Activated CD4-positive, CD25-positive, alpha-beta regulatory T cell treated with anti-CD3 and anti-CD28 coated beads, Interleukin-2, amount 50 U/mL, for 24 hours (primary cell): ENCODE measurements at regions not wholly inside any gene's neighbourhood (a gene's known extent, or its start where the extent isn't known, plus 50 kb on each side); places are given as distances from the start of the nearest gene placed in this dataset.

Experiments used
- ATAC-seq, 2 donors: fragments of 150-1000 bp; cut with Tn5 transposase; one replicate each; pipeline ENCODE4 v1.10.0; 2021; ENCODE audit warnings: mild to moderate bottlenecking in 1 of 2, moderate library complexity in 1 of 2

DNA sequence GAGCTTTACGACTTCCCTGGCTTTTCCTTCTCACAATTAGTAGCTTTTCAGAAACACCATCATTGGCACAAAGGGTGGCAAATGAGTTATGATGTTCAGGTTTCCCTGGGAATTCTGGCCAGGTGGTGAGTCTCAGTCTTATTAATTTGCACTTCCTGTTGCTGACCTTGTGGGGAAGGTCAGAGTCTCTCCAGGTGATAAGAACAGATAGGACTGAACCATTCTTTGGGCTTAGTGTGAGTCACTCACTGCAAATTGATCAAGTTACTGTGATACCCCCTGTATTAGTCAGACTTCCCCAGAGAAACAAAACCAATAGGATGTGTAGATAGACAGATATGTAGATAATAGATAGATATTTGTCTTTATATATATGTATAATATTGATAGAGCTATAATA is 53.8 kb upstream of the RANBP3L start:
- ATAC-seq = no peak

DNA sequence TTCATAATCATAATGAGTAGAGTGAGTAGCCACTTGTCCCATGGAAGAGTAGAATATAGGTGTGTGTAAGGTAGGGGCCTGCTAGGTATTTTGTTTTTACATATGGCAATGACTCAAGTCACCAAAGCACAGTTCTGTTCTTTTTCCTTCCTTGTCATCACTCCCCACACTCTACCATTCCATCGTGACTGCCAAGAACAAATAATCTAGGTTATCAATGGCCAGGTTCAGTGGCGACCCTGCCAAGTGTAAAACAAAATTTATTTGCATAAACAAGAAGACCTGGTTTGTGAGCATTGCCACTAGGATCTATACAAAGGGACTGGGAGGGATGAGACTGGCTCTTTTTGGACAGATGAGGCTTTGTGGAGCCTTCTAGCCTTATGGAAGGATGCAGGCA is 55.2 kb upstream of the RANBP3L start:
- no peak for ATAC-seq

DNA sequence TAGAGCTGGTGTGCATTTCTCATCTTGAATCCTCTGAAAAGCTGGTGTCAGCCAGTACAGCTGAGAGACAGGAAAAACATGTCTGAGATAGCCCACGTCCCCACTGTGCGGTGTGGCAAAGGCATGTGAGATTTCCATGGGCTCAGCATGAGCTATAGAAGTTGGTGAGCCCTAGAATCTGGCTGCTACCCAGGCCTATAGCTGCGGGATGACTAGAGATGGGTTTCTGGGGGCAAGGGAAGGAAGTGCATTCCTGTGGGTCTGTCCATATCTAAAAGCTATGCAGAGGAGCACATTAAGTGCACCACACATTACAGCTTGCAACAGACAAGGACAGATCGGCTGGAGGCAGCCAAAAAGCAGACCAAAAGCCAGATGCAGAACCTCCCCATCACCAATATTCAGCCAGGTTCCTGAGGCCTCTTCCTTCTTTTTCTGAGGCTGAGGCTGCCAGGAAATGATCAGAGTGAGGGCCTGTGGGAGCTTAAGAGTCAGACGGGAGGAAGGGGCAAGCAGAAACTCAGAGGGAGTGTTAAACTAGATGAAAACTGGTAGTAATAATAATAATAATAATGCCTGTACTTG is 55.8 kb upstream of the RANBP3L start:
- ATAC-seq = no peak

DNA sequence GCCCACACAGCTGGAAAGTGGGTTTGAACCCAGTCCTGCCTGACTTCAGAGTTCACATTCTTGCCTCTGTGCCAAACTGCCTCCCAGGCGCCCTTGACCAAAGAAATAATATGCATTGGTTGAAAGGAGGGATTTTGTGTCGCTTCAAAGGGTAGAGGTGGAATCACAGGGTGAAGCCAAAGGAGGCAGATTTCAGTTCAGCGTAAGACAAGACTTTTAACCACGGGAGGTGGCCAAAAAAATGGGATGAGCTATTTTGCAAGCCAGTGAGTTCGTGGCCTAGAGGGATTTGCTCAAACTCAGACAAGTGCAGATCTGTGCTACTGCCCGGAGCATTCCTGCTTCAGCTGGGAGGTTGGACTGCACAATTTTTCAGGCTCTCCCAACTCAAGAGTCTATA is 57.6 kb upstream of the RANBP3L start:
- no peak for ATAC-seq

DNA sequence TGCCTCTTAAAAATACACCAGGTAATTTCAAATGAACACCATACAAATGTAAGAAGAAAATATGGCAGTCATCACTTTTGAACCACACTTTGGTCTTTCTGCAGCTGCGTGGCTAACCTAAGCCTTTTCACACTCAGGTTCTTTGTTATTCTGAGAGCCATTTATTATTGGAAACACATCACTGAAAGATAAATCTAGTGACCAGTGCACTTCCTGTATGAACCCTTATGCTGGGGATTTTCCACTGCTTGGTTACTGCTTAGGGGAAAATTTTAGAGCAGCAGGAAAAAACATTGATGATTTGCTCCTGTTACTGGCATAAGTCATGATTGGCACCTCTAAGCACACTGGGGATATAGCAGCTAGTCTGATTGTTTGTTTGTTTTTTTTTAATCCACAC is 58.6 kb upstream of the RANBP3L start:
- no peak for ATAC-seq

DNA sequence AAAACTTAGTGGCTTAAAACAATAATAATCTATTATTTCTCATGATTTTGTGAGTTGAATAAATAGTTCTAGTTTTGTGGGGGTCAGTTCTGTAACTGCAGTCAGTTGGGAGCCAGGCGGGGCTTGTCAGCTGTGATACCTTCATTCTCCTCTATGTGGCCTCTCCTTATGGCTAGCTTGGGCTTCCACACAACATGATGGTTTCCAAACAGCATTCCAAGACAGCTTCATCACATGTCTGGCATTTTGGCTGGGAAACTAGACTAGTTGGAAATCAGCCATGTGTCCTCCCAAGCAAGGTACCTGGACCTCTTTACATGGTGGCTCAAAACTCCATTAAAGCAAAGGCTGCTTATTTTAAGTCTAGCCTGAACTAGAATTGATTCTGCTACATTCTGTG is 61.4 kb upstream of the RANBP3L start:
- ATAC-seq = no peak

DNA sequence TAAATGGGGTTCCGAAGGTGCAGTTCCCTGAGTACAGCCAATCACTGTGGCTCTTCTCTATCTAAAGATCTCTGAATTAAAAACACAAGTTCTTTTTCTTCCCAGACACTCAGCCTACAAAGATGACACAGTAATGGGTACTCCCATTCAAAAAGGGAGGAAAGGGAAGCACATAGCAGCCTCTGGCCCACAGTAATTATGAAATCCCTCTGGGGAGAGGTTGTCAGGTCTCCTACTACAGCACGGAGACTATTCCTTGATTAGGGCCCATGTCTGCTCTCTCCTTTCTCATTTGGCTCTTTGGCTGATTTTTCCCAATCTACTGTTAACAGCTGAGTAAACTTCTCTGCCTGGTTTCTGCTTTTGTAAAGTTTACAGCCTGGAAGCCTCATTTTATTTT is 62.0 kb upstream of the RANBP3L start:
- ATAC-seq = no peak

DNA sequence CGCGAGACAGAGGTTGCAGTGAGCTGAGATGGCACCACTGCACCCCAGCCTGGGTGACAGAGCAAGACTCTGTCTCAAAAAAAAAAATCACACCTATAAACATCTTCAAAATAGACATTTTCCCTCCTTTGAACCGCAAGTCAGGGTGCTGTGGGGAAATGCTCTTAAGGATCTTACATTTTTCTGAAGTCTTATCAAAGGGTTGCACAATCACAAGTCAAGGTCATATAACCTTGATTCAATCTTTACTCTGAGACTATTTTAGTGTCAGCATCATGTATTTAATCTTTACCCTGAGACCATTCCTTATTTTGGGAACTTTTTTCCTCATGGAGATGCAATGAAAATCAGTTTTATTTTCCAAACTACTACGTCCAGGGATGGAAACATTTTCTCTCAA is 62.8 kb upstream of the RANBP3L start:
- no peak for ATAC-seq

DNA sequence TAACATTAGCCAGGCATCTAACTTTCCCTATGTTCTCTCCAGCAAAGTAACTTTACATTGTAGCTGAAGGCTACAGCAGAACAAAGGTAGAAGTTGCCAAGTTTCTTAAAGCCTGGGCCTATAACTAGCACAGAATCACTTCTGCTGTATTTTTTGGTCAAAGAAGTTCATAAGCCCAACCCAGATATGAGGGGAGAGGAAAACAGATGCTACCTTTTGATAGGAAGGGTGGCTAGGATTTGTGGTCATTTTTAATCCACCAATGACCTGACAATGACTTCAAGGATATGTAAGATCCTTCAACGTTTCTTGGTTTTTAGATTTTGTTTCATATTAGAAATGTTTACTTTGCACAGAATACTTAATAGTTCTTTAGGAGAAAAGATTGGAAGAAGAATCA is 64.2 kb upstream of the RANBP3L start:
- no peak for ATAC-seq

DNA sequence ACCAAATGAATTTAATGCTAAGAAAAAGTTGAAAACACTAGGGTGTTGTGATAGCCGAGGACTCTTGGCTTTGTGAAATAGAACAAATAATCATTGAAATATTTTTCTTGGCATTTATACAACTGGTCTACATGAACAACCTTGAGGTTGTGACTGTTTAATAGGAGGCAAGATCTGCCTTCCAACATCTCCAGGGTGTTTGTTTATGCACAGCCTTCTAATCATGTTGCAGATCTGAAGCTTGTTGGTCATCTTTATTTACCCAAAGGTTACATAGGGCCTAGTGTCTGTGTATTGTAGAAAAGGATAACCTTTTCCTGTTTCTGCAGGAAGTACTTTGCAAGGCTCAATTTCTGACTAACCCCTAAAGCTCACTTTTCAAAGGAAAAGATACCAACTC is 65.2 kb upstream of the RANBP3L start:
- ATAC-seq = no peak

DNA sequence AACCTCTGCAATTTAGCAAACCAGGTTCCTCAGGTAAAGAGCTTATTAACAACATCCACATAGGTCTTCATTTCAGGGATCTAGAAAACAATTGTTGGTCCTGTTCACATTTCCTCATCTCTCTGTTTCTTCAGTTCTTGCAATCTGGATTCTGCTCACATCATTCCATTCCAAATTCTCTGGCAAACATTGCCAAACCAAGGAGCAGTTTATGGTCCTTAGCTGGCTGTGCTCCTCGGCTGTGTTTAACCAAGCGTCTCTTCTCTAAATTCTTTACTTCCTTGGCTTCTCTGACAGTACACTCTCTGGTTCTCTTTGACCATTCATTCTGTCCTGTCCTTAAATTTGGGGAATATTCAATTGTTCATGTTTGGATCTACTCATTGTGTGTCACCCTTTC is 65.8 kb upstream of the RANBP3L start:
- ATAC-seq = no peak

DNA sequence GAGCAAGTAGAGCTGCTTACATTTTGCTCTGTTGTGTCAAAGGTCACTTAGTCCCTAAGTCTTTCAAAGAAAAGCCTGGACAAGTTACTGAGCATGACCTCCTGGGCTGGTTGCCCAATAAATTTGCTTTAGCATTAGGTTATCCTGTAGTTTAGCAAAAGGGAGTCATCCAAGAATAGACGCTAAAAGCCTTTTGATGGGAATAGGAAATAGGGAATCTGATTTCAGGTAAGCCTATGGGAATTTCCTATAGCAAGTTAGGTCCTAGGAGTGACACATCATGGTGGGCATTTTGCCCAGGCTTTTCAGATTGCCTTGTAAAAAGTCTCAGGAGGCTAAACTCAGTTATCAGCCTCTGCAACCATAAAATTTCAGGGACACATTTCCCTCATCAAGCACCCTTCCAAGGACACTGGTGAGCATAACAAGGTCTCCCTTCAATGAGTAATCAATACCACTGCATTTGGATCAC is 67.6 kb upstream of the RANBP3L start:
- no peak for ATAC-seq

DNA sequence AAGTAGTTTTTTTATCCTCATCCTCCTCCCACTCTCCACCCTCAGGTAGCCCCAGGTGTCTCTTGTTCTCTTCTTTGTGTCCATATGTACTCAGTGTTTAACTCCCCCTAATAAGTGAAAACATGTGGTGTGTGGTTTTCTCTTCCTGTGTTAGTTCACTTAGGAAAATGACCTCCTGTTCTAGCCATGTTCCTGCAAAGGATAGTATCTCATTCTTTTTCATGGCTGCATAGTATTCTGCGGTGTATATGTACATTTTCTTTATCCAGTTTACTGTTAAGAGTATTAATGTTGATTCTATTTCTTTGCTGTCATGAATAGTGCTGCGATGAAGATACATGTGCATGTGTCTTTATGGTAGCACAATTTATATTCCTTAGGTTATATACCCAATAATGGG is 68.4 kb upstream of the RANBP3L start:
- no peak for ATAC-seq

DNA sequence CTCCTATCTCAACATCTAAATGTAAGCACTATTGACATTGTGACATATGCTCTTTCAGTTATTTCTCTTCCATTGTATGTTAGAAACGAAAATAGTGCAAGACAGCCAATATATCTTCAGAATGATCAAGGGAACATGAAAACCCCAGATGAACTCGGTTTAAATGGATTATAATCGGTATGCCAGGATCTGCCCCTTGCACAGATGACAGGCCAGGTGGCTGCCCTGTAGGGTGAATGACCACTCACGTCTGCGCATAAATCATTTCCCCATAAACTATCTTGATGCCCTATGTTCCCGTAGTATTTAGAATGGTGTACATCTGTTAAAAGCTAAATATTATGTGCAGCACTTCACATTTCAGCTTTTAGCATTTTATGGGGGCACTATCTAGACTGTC is 69.7 kb upstream of the RANBP3L start:
- ATAC-seq = no peak

DNA sequence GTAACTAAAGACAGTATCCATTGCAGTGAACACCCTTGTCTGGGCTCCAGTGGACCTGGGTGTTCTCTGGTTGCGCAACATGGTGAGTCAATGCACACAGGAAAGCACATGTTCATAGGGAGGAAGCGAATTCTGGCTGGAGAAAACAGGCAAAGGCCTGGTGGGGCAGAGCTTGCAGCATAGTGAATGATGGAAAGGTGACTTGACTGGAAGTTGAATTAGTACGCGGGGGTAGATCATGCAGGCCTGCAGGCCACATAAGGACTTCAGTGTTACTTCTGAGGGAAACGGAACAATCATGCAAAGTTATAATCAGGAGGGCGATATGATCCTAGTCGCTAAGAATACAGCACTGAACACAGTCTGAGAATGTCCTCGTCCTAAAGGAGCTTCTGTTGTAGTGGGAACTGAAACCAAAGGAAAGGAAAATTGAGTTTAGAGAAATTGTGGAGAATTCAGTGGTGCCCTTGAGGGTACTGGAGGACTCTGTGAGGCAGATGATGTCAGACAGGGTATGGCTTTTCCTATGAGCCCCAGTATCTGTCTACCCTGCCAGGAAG is 71.9 kb upstream of the RANBP3L start:
- no peak for ATAC-seq

DNA sequence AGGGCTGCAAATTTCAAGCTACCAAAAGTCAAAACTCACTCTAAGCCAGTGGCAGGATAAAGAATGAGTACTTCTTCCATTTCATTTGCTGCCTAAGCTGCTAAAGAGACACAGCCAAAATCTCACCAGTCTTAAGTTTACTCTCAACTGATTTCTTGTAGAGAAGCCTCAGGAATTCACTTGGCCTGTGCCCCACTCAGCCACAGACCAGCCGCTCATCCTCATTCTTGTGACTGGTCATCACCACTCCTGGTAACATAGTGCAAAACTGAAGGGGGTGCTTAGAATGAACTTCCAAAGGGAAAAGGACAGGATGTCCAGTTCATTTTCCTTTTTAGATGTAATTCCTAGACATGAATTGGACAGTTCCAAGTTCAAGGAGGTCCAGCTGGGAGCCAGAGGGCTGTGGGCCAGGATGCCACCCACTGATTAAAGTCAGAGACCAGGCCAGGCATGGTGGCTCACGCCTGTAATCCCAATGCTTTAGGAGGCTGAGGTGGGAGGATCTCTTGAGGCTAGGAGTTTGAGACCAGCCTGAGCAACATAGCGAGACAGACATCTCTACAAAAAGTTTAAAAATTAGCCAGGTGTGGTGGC is 72.7 kb upstream of the RANBP3L start:
- no peak for ATAC-seq

DNA sequence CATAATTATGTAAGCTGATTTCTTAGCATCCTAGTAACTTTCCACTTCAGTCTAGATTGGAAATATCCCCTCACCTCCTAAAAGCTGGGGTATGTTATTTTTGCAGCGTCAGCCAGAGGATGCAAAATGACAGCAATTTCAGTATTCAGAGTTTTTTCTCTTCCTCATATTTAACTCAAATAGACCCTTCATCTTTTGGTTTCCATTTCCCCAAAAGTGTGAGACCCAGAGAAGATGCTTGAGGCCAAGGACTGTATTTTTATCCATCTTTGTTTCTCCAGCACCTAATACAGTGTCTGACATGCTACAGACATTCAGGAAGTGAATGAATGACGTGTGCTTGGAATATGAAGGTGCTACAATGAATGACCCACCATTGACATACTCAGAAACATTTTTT is 75.5 kb upstream of the RANBP3L start:
- no peak for ATAC-seq

DNA sequence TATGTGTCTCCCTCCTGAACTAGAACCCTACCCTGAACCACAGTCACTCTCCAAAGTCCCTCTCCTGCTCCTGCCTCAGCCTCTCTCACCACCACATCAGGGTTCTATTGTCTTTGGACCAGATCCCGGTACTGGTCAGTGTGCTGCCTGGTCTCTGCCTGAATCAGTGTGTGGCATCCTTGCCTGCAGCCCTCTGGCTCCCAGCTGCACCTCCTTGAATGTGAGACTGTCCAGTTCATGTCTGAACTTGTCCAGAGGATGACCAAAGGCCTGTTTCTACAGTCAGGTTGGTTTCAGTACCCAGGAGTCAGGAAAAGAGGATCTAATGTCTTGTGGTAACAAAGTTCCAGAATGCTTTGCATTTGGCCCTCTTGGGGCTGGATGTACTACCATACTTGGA is 76.8 kb upstream of the RANBP3L start:
- no peak for ATAC-seq

DNA sequence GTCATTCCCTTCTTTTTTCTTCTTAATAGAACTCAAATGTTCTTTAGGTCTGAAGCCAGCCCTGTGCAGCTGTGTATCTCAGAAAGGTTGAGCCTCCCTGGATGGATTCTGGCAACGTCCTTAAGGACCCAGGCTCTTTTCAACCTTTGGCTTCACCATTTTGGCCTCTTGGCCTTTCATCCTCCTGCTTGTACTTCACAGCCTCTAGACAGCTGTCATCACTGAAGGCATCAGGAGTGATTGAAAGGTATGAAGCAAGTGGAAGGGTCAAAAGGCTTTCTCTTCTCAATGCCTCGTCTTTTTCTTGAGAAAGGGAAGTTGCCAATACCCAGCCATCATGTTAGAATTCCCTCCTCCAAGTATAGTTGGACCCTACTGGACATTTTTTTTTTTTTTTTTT is 81.2 kb upstream of the RANBP3L start:
- ATAC-seq = no peak

DNA sequence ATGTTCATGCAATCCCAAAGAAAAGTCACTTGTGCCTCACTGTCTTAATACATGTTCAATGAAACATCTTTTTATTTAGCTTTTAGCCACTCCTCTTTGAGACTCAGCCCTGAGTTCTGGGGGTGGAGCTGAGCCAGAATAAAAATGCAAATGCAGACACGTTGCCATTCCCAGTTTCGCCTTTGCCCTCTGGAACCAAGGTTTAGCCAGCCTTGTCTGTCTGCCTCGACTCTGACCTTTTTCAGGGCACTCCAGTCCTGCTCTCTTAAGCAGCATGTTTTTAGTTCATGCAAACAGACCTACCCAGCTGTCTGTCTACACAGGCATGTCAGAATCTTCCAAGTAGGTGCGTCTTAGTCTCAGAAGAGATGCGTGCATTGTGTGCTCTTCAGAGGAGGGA is 82.2 kb upstream of the RANBP3L start:
- ATAC-seq = no peak

DNA sequence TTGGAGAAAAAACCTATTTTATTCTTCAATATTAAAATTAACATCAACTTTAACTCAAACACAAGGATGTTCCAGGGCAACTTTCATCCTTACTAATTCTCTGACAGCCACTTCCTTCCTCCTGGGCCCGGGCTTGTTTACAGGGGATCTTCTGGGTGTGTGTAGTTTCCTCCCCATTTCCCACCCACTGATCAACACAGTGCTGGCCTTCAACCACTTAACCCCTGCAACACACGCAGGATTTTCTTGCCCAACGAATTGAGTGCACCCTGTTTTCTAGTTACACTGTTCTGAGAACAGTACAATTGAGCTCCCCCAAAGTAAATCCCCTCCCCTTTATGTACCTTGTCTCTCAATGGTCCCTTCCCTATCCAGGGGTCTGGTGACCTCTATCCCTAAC is 83.1 kb upstream of the RANBP3L start:
- no peak for ATAC-seq

DNA sequence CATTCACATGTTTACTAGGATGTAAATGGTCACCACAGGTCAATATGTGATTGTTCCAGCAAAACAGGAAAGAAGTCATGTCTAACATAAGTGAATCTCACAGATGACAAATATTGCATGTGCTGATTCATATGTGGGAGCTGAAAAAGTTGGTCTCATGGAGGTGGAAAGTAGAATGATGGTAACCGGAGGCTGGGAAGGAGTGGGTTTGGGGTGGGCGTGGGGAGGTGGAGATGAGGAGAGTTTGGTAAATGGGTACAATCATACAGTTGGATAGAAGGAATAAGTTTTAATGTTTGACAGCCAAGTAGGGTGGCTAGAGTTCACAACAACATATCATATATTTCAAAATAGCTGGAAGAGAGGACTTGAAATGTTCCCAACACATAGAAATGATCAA is 83.8 kb upstream of the RANBP3L start:
- ATAC-seq = no peak

DNA sequence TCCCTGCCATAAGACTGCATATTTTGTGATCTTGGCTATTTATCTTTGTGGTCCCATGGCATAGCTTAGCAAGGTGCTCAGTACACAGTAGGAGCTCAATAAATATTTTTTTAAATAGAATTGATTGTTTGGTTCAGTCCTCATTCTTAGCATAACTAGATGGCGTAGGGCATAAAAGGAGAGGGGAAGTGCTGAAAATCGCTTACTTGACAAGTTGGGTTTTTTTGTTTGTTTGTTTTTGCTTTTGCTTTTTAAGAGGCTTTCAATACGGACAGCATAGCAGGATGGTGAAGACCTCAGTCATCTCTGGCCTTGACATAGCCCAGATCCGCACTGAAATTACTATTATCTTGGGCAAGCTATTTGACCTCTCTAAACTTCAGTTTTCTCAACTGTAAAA is 86.6 kb upstream of the RANBP3L start:
- no peak for ATAC-seq

DNA sequence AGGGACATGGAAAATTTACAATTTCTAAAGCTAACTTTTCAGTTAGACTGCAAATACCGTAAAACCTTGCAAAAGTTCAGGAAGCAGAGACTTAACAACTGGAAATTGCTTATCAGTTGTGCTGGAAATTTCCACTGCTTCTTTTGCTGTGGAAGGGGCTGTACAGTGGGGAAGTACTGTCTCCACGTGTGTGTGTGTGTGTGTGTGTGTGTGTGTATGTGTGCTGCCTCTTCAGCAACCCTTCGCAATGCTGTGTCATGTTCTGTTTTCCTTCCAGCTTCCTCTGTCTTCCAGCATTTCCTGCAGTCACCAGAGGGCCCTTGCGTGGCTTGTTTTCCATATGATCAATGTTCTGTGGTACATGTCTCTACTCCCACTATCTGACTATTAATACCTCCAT is 87.5 kb upstream of the RANBP3L start:
- no peak for ATAC-seq

DNA sequence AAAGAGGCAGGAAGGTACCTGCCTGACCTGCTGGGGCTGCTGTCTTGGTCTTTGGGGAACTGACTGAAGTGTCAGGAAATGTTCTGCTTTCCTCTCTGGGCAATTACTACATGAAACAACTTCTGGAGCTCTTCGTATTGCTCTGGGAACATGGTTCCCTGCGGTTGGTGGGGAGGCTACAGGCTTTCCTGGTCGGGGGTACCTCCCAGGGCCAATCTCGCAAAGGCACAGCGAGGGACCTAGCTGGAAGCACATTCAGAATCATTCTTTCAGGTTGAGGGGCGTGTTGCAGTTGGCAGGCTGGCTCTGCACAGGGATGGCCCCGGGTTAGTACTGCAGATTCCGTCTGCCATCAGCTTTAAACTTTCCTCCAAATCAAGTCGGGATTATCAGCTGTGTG is 88.9 kb upstream of the RANBP3L start:
- ATAC-seq = no peak
